Activated T-helper 1 cell treated with anti-CD3 and anti-CD28 coated beads, Interleukin-12 subunit alpha, Interleukin-12 subunit beta, Interleukin-2, Interleukin-4 antibody, amounts not matched to agents 30 ng/mL and 10 ng/mL and 1 ng/mL, durations not matched to agents 14 hours and 24 hours and 36 hours (primary cell): ENCODE measurements at regions not wholly inside any gene's neighbourhood (a gene's known extent, or its start where the extent isn't known, plus 50 kb on each side); places are given as distances from the start of the nearest gene placed in this dataset.

ENCODE experiments used
- DNase-seq: peaks from one replicate; pipeline ENCODE4 v3.0.0; 2021; ENCODE audit warnings: low spot score
- H3K27ac Mint-ChIP-seq: one replicate; pipeline ENCODE4 v1.8.0; 2021; ENCODE audit warnings: mild to moderate bottlenecking, mixed read lengths
- H3K27me3 Mint-ChIP-seq: one replicate; pipeline ENCODE4 v1.8.0; 2022; ENCODE audit warnings: mild to moderate bottlenecking, moderate library complexity, mixed read lengths; ENCODE audit not compliant: insufficient read depth
- H3K36me3 Mint-ChIP-seq: one replicate; pipeline ENCODE4 v1.8.0; 2021; ENCODE audit warnings: low read depth, mixed read lengths
- H3K4me1 Mint-ChIP-seq: one replicate; pipeline ENCODE4 v1.8.0; 2021; ENCODE audit warnings: low read depth, mixed read lengths
- H3K4me3 Mint-ChIP-seq: one replicate; pipeline ENCODE4 v1.8.0; 2021; ENCODE audit warnings: mild to moderate bottlenecking, moderate library complexity, mixed read lengths
- H3K9me3 Mint-ChIP-seq: one replicate; pipeline ENCODE4 v1.8.0; 2021; ENCODE audit warnings: mixed read lengths
- intact Hi-C: fragments of 100-400 bp; cut with micrococcal nuclease; formaldehyde crosslinking; loops from one replicate; pipeline ENCODE4 v1.15.1; 2024

DNA sequence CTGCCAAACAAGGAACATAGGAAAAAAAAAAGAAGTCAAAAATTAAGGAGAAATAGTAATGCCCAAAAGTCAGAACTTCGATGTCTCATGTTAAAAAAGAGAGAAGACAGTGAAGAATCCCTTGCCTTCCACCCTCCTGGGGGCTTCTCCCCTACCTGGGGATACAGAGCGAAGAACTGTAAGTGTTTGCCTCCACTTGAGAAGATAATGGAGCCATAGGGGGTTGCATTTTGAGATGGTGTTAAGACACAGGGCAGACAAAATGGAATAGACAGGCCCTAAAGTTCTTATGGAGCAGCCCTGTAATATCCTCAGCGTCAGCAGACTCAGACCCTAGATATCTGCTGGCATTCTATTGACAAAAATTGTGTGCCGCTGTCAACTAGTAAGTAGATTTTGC, 222.2 kb upstream of the MAP3K7 start:
- no peak overlapping the region for H3K4me3 Mint-ChIP-seq
- no peak overlapping the region for H3K27ac Mint-ChIP-seq
- intact Hi-C loops: no loop called here
- no peak for DNase-seq
- H3K36me3 Mint-ChIP-seq: no peaks in the 10 kb centered on the region
- peaks cover 8% of the 10 kb centered on the region for H3K27me3 Mint-ChIP-seq
- H3K4me1 Mint-ChIP-seq: no peaks in the 10 kb centered on the region
- no peaks in the 10 kb centered on the region for H3K9me3 Mint-ChIP-seq

DNA sequence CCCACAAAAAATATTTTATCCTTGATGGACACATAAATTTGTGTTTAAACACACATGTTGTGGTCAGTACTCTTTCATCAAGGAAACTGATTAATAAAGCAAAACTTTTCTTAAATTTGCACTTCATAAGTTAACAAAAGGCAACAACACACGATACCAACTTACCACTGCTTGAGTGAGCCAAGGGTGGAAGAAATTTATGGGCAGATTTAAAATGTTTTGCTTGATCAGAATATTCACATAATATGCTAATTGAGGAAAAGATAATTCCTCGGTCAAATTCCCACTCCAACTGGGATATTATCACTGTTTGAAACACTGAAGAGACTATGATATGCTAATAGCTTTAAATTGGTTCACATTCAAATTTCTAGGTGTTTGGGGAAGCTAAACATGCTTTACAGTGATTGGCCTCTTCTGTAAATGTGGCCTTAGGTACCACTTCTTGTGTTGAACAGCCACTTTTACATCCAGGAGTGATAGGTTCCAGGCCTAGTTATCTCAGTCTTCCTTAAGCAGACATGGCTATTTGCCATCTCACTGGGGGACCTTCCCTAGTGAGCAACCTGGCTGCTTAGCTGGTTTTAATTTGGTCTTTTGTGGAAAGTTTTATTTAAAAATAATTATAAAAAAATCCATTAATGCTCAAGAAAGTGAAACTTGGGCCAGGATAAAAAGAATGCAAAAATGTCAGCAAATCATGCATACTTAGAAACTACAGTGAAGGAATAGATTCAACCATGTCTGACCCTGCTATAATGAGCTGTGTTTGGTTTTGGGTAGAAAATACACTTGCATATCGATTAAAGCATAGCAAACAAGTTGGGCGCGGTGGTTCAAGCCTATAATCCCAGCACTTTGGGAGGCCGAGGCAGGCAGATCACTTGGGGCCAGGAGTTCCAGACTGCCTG, 221.2 kb upstream of the MAP3K7 start:
- intact Hi-C loops: no loop called here

GRCh38 chr6:90805619-90806155, 218.8 kb upstream of the MAP3K7 start:
- Mint-ChIP-seq H3K9me3 (no peaks in the 10 kb centered on the region), H3K36me3 (no peaks in the 10 kb centered on the region), H3K27ac (no peak overlapping the region), H3K4me3 (no peak overlapping the region), H3K27me3 (peaks cover 6% of the 10 kb centered on the region), H3K4me1 (no peaks in the 10 kb centered on the region)
- intact Hi-C loops: no loop called here
- DNase-seq: no peak

More for the DNA sequence above, 221.2 kb upstream of the MAP3K7 start:
- DNase-seq: no peak
- H3K9me3 Mint-ChIP-seq: no peaks in the 10 kb centered on the region
- no peak overlapping the region for H3K27ac Mint-ChIP-seq
- H3K4me3 Mint-ChIP-seq: no peak overlapping the region
- H3K27me3 Mint-ChIP-seq: peaks cover 8% of the 10 kb centered on the region
- no peaks in the 10 kb centered on the region for H3K36me3 Mint-ChIP-seq
- H3K4me1 Mint-ChIP-seq: no peaks in the 10 kb centered on the region

DNA sequence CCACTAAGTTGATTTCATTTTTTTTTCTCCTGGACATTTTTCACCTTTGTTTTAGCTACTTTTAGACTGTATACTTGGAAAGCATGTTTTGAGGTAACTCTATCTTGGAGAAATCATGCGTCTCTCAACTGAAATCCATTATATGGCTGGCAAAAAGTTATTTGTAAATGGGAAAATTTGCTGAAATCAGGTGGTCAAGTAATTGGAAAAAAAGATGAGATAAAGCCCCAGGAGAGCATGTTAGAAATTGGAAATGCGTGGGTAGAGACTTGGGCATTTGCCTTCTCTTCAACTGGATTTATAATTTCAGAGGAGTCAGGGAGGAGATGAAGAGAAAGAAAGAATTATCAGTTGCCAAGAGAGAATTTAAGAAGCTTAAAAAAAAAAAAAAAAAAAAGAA, 217.1 kb upstream of the MAP3K7 start:
- Mint-ChIP-seq H3K9me3 (no peaks in the 10 kb centered on the region), H3K4me1 (no peaks in the 10 kb centered on the region)
- intact Hi-C loops: no loop called here

DNA sequence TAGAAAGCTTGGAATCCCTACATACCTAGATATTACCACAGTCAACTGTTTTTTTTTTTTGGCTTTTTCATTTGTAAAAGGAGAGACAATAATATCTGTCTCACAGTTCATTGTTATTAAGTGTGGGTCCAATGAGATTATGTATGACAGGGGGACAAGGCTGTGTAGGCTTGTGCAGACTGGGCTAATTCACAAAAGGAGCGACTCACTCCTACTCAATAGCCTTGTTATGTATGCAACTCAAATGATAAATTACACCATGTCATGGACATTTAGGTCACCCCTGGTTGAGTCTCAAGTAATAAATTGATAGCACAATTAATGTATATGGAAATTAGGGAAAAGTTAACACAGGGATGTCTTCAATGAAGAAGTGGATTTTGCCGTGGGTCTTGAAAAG, 208.2 kb upstream of the MAP3K7 start:
- no peak overlapping the region for H3K27ac Mint-ChIP-seq
- H3K9me3 Mint-ChIP-seq: no peaks in the 10 kb centered on the region
- no peaks in the 10 kb centered on the region for H3K4me1 Mint-ChIP-seq
- H3K27me3 Mint-ChIP-seq: no peaks in the 10 kb centered on the region
- H3K36me3 Mint-ChIP-seq: no peaks in the 10 kb centered on the region
- no peak for DNase-seq
- H3K4me3 Mint-ChIP-seq: no peak overlapping the region
- intact Hi-C loops: no loop called here

More for the DNA sequence above, 217.1 kb upstream of the MAP3K7 start:
- H3K4me3 Mint-ChIP-seq: no peak overlapping the region
- peaks cover 6% of the 10 kb centered on the region for H3K27me3 Mint-ChIP-seq
- H3K27ac Mint-ChIP-seq: no peak overlapping the region
- no peaks in the 10 kb centered on the region for H3K36me3 Mint-ChIP-seq
- no peak for DNase-seq

- Mint-ChIP-seq H3K4me1 (no peaks in the 10 kb centered on the region), H3K36me3 (no peaks in the 10 kb centered on the region), H3K27ac (no peak overlapping the region), H3K27me3 (no peaks in the 10 kb centered on the region), H3K9me3 (no peaks in the 10 kb centered on the region), H3K4me3 (no peak overlapping the region)
- intact Hi-C loops: no loop called here
- DNase-seq: no peak
Observed at GRCh38 chr6:90793771-90794170, 206.9 kb upstream of the MAP3K7 start.

DNA sequence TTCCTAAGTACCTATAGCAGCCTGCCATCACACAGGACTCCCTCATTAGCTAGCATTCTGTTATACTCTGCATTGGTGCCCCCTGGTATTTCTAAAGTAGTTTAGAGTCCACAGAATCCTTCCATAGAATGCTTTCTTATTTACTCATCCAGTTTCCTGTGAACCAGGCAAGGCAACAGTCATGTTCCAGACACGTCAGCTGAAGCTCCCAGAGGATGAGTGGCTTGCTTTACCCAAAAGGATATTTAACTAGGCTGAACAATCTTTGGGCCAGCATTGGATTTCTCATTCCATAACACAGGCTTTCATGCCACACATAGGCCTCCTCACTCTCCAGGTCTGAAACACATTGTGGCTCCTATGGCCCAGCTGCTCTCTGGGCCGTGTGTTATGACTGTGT, 203.8 kb upstream of the MAP3K7 start:
- intact Hi-C loops: no loop called here
- H3K27ac Mint-ChIP-seq: no peak overlapping the region
- no peak for DNase-seq
- no peak overlapping the region for H3K4me3 Mint-ChIP-seq
- peaks cover 2% of the 10 kb centered on the region for H3K27me3 Mint-ChIP-seq
- no peaks in the 10 kb centered on the region for H3K4me1 Mint-ChIP-seq
- no peaks in the 10 kb centered on the region for H3K36me3 Mint-ChIP-seq
- H3K9me3 Mint-ChIP-seq: no peaks in the 10 kb centered on the region

DNA sequence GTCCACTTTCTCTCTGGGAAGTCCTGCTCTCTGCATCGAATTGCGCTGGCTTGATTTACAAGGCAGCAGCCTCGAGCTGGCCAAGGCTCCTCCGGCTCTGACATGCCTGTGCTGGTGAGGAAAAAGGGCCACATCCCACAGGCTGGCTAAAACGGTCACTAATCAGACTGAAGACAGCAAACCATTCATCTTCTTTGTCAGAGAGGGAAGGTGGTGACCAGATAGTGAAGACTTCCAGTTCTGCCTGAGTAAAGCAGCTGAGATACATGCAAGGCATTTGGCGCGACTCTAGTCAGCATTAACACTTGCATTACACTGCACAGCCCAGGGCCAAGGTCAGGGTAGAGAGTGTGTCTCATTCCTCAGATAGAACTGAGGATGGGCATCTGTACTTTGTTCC, 203.2 kb upstream of the MAP3K7 start:
- Mint-ChIP-seq H3K4me3 (no peak overlapping the region), H3K27ac (no peak overlapping the region), H3K4me1 (no peaks in the 10 kb centered on the region), H3K9me3 (no peaks in the 10 kb centered on the region), H3K27me3 (peaks cover 2% of the 10 kb centered on the region), H3K36me3 (no peaks in the 10 kb centered on the region)
- DNase-seq: no peak
- intact Hi-C loops: no loop called here

- Mint-ChIP-seq H3K9me3 (no peaks in the 10 kb centered on the region), H3K4me1 (no peaks in the 10 kb centered on the region), H3K36me3 (no peaks in the 10 kb centered on the region), H3K4me3 (no peak overlapping the region), H3K27ac (no peak overlapping the region), H3K27me3 (peaks cover 2% of the 10 kb centered on the region)
- intact Hi-C loops: no loop called here
- no peak for DNase-seq
Observed at GRCh38 chr6:90788781-90789180, 201.9 kb upstream of the MAP3K7 start.

DNA sequence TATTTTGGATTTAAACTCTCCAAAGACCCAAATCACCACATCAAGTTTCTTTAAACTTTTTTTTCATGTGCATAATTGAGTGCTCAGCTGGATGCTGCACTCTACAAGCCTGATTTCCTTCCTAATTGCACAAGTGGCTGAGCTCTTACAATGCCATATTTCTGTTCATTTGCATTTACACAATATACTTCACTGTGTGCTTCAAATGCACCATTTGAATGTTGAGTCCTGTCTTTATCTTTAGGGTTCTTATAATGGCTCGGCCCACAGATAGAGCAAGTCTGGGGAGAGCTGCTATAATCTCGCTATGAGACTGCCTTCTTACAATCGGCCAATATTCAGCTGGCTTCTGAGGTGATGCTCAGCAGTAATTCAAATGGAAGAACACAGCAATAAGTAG, 200.6 kb upstream of the MAP3K7 start:
- no peaks in the 10 kb centered on the region for H3K9me3 Mint-ChIP-seq
- no peak overlapping the region for H3K4me3 Mint-ChIP-seq
- no peak overlapping the region for H3K27ac Mint-ChIP-seq
- H3K4me1 Mint-ChIP-seq: no peaks in the 10 kb centered on the region
- intact Hi-C loops: no loop called here
- no peak for DNase-seq
- peaks cover 7% of the 10 kb centered on the region for H3K27me3 Mint-ChIP-seq
- no peaks in the 10 kb centered on the region for H3K36me3 Mint-ChIP-seq

DNA sequence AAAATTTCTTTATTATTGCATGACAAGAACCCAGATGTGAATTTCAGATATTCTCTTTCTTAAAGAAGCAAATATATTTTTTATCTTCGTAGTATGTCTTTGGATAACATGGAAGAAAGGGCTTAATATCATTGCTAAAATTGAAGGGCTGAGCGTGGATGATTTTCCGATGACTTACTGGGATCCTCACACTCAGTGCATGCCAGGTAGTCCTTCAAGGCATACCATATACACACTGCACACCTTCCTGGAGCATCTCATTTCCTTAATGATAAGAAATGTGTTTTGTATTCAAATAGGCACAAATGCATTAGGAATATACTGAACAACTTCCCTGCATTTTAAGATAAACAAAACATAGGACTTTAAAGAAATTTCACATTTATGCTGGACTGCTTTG, 193.9 kb upstream of the MAP3K7 start:
- peaks cover 12% of the 10 kb centered on the region for H3K27me3 Mint-ChIP-seq

GRCh38 chr6:90780141-90780540, 193.3 kb upstream of the MAP3K7 start:
- Mint-ChIP-seq H3K4me3 (no peak overlapping the region), H3K27ac (no peak overlapping the region), H3K9me3 (no peaks in the 10 kb centered on the region), H3K36me3 (no peaks in the 10 kb centered on the region), H3K27me3 (peaks cover 12% of the 10 kb centered on the region), H3K4me1 (no peaks in the 10 kb centered on the region)
- DNase-seq: no peak
- intact Hi-C loops: no loop called here

More for the DNA sequence above, 193.9 kb upstream of the MAP3K7 start:
- DNase-seq: no peak
- no peaks in the 10 kb centered on the region for H3K4me1 Mint-ChIP-seq
- no peak overlapping the region for H3K4me3 Mint-ChIP-seq
- no peak overlapping the region for H3K27ac Mint-ChIP-seq
- intact Hi-C loops: no loop called here
- no peaks in the 10 kb centered on the region for H3K9me3 Mint-ChIP-seq
- H3K36me3 Mint-ChIP-seq: no peaks in the 10 kb centered on the region

GRCh38 chr6:90778417-90779203, 191.7 kb upstream of the MAP3K7 start:
- H3K4me3 Mint-ChIP-seq: no peak overlapping the region
- intact Hi-C loops: no loop called here
- no peaks in the 10 kb centered on the region for H3K36me3 Mint-ChIP-seq
- no peak for DNase-seq
- H3K27ac Mint-ChIP-seq: no peak overlapping the region
- peaks cover 12% of the 10 kb centered on the region for H3K27me3 Mint-ChIP-seq
- H3K4me1 Mint-ChIP-seq: no peaks in the 10 kb centered on the region
- H3K9me3 Mint-ChIP-seq: no peaks in the 10 kb centered on the region
